ENCODE measurements at regions not wholly inside any gene's neighbourhood (a gene's known extent, or its start where the extent isn't known, plus 50 kb on each side); places are given as distances from the start of the nearest gene placed in this dataset.

DNA sequence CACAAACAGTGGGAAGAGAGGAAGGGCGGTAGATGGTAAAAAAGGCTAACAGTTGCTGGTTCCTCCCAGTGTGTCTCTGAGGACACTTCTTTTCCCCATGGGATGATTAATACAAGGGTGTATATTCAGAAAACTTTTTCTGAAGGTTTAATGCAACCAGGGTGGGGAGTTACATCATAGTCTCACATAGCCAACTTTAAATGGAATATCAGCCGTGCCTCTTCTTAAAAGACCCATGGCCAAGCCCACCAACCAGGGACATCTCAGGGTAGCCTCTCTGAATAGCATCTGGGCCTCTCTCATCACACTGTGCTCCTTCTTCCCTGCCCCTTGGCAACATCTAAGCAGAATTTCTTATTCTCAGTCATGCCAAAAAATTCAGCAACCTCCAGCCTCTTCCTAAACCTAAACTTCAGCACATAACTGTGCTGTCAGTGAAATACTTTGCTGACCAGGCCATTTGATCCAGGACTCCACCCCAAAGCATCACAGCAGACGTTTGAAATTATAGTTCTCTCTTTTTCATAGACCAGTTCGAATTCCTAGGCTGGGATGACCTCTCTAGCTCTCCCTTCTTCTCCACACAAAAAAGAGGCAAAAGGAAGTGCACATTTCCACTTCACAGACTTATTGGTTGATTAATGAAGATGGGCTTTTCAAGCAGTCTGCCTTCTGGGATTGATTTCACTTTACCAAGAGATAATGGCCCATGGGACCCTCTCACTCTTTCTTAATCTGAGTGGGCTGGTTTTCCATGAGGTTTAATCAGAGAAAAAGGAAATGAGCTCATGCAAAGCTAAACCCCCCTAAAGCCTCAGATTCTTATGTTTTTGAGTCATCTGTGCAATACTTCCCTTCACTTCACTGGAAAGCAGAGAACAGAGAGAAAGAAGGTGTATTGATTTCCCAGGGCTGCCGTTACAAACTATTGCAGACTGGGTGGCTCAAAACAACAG, 85.1 kb upstream of the RAI14 start:
- no peak for TF ChIP-seq POLR2A (IDR thresholded peaks at IDR 0.05)
- TF ChIP-seq, protein P1, sequence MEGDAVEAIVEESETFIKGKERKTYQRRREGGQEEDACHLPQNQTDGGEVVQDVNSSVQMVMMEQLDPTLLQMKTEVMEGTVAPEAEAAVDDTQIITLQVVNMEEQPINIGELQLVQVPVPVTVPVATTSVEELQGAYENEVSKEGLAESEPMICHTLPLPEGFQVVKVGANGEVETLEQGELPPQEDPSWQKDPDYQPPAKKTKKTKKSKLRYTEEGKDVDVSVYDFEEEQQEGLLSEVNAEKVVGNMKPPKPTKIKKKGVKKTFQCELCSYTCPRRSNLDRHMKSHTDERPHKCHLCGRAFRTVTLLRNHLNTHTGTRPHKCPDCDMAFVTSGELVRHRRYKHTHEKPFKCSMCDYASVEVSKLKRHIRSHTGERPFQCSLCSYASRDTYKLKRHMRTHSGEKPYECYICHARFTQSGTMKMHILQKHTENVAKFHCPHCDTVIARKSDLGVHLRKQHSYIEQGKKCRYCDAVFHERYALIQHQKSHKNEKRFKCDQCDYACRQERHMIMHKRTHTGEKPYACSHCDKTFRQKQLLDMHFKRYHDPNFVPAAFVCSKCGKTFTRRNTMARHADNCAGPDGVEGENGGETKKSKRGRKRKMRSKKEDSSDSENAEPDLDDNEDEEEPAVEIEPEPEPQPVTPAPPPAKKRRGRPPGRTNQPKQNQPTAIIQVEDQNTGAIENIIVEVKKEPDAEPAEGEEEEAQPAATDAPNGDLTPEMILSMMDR (IDR thresholded peaks at IDR 0.05) = no peak
